IPS-15b (cell line): ENCODE measurements at regions not wholly inside any gene's neighbourhood (a gene's known extent, or its start where the extent isn't known, plus 50 kb on each side); places are given as distances from the start of the nearest gene placed in this dataset.

ENCODE experiments used
- H3K27me3 ChIP-seq: one replicate; pipeline ENCODE4 v1.6.1; 2013; ENCODE audit warnings: low read length; ENCODE audit not compliant: control insufficient read depth, insufficient read depth
- H3K36me3 ChIP-seq: one replicate; pipeline ENCODE4 v1.6.1; 2013; ENCODE audit warnings: low read length; ENCODE audit not compliant: control insufficient read depth, insufficient read depth
- H3K4me1 ChIP-seq: one replicate; pipeline ENCODE4 v1.6.1; 2013; ENCODE audit warnings: mild to moderate bottlenecking, low read length; ENCODE audit not compliant: control insufficient read depth, insufficient read depth
- H3K4me3 ChIP-seq: one replicate; pipeline ENCODE4 v1.5.1; 2013; ENCODE audit warnings: low read depth, low read length
- H3K9ac ChIP-seq: one replicate; pipeline ENCODE4 v1.6.1; 2013; ENCODE audit warnings: low read depth, mild to moderate bottlenecking, low read length
- H3K9me3 ChIP-seq: one replicate; pipeline ENCODE4 v1.6.1; 2013; ENCODE audit warnings: mild to moderate bottlenecking, low read length; ENCODE audit not compliant: control insufficient read depth, insufficient read depth

DNA sequence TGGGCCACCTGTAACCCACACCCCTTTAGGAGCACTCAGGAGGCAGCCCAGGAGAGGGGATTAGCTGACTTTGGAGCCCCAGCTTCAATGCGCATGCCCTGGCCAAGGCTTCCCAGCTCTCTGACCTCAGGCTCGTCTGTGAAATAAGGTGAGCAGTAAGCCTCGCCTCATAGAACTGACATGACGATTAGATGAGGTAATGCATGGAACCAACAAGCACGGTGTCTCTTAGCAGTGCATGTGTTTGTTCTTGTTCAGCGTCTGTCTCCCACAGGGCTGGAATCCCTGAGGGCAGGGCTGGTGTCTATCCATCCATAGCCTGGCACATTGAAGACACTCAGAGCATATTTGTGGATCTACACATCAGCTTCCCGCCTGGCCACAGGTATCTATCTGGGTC lies 415.4 kb downstream of the MN1 start:
- H3K27me3 ChIP-seq: no peaks in the 10 kb centered on the region

DNA sequence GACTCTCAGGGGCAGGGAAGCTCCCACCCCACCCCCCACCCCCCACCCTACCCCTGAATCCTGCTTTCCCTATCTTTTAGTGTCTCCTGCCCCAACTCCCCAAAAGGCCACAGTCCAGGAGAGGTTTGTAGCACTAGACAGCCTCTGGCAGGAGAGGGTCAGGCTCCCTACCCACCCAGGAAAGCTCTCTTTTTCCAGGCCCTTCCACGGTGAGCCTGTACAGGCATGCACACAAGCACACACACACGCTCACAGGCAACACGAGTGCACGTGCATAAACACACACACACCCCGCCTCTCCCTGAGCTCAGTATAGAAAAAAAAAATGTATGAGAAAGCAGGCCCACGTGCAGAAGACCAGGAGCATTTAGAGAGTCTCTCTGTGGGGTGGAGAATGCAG lies 414.0 kb downstream of the MN1 start:
- Histone ChIP-seq H3K9me3 (no peaks in the 10 kb centered on the region), H3K27me3 (no peaks in the 10 kb centered on the region), H3K4me1 (no peaks in the 10 kb centered on the region), H3K4me3 (no peak overlapping the region), H3K9ac (no peak overlapping the region), H3K36me3 (no peaks in the 10 kb centered on the region)

More for the DNA sequence above, 415.4 kb downstream of the MN1 start:
- H3K9me3 ChIP-seq: no peaks in the 10 kb centered on the region
- H3K4me3 ChIP-seq: no peak overlapping the region
- H3K9ac ChIP-seq: no peak overlapping the region
- H3K4me1 ChIP-seq: no peaks in the 10 kb centered on the region
- no peaks in the 10 kb centered on the region for H3K36me3 ChIP-seq

GRCh38 chr22:27388090-27388600 lies 413.4 kb downstream of the MN1 start:
- no peak overlapping the region for H3K9ac ChIP-seq
- H3K36me3 ChIP-seq: no peaks in the 10 kb centered on the region
- no peak overlapping the region for H3K4me3 ChIP-seq
- no peaks in the 10 kb centered on the region for H3K9me3 ChIP-seq
- H3K4me1 ChIP-seq: no peaks in the 10 kb centered on the region
- no peaks in the 10 kb centered on the region for H3K27me3 ChIP-seq

- no peak overlapping the region for H3K4me3 ChIP-seq
These were observed 411.9 kb downstream of the MN1 start for GRCh38 chr22:27389727-27390075.

GRCh38 chr22:27391092-27391770 lies 410.3 kb downstream of the MN1 start:
- Histone ChIP-seq H3K9me3 (no peaks in the 10 kb centered on the region), H3K27me3 (no peaks in the 10 kb centered on the region)

More at GRCh38 chr22:27389727-27390075, 411.9 kb downstream of the MN1 start:
- Histone ChIP-seq H3K27me3 (no peaks in the 10 kb centered on the region), H3K4me1 (no peaks in the 10 kb centered on the region), H3K9me3 (no peaks in the 10 kb centered on the region), H3K9ac (no peak overlapping the region), H3K36me3 (no peaks in the 10 kb centered on the region)

GRCh38 chr22:27393371-27393770 lies 408.2 kb downstream of the MN1 start:
- Histone ChIP-seq H3K9ac (no peak overlapping the region), H3K9me3 (no peaks in the 10 kb centered on the region), H3K4me1 (no peaks in the 10 kb centered on the region), H3K4me3 (no peak overlapping the region), H3K36me3 (no peaks in the 10 kb centered on the region), H3K27me3 (no peaks in the 10 kb centered on the region)

More at GRCh38 chr22:27391092-27391770, 410.3 kb downstream of the MN1 start:
- Histone ChIP-seq H3K4me1 (no peaks in the 10 kb centered on the region), H3K9ac (no peak overlapping the region), H3K36me3 (no peaks in the 10 kb centered on the region), H3K4me3 (no peak overlapping the region)

DNA sequence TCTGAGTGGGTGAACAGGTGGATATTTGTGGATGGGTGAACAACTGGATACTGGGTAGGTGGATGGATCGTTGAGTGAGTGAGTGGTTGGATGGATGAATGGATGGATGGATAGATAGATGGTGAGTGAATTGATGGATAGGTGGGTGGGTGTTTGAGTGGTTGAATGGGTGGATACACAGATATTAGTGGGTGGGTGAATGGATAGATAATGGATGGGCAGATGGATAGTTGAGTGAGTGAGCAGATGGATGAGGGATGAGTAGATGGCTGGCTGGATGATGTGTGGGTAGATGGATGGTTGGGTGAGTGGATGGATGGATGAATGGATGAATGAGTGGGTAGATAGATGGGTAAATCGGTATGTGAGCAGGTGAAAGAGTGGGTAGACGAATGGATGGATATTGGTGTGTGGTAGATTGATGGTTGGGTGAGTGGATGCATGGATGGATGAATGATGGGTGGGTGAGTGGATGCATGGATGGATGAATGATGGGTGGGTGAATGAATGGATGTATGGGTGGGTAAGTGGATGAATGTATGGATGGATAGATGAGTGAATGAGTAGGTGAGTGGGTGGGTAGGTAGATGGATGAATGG lies 406.7 kb downstream of the MN1 start:
- Histone ChIP-seq H3K36me3 (no peaks in the 10 kb centered on the region), H3K27me3 (no peaks in the 10 kb centered on the region), H3K4me1 (no peaks in the 10 kb centered on the region), H3K4me3 (no peak overlapping the region), H3K9ac (no peak overlapping the region), H3K9me3 (no peaks in the 10 kb centered on the region)

DNA sequence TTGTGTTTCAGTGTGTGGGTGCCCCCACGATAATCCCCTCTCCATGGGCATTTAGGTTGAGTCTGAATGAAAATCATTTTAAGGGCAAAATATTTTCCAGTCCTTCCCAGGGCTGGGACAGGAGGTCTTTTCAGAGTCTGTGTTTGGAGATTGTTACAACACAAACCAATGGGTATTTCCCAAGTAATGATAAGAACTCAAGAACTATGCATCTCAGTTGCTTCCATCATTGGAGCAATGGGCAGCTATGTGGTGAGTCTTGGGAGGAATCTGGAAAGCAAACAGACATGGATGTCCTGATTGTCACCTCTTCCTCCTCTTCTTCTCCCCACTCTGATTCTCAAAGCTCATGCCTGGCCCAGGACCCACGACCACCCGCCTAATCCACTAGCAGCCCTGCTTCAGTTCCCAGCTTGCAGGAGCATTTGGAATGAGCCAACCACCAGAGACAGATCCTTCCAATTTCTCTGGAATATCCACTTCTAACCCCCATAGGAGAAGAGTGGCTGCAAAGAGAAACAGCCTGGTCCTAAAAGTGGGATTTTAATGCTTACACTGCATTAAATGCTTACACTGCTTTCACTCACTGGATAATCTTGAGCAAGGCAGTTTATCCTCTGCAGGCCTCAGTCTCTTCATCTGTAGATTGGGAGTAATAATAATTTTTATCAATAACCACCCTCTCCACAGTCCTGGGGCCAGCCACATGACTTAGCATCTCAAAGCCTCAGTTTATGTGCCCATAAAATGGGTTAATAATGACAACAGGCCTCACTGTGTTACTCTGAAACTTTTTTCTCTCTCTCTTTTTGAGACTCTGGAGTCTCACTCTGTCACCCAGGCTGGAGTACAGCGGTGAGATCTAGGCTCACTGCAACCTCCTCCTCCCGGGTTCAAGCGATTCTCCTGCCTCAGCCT lies 404.3 kb downstream of the MN1 start:
- Histone ChIP-seq H3K9ac (no peak overlapping the region), H3K9me3 (no peaks in the 10 kb centered on the region), H3K27me3 (no peaks in the 10 kb centered on the region), H3K36me3 (no peaks in the 10 kb centered on the region), H3K4me3 (no peak overlapping the region), H3K4me1 (no peaks in the 10 kb centered on the region)

DNA sequence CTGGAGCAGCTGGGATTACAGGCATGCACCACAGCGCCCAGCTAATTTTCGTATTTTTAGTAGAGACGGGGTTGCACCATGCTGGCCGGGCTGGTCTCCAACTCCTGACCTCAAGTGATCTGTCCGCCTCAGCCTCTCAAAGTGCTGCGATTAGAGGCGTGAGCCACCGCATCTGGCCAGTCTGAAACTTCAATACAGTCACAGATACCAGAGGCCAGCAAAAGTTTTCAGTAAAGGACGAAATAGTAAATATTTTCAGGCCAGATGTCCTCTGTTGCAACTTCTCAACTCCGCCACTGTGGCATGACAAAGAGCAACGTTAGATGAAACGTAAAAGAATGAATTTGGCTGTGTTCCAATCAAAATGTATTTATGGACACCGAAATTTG lies 403.6 kb downstream of the MN1 start:
- Histone ChIP-seq H3K36me3 (no peaks in the 10 kb centered on the region), H3K4me1 (no peaks in the 10 kb centered on the region), H3K27me3 (no peaks in the 10 kb centered on the region), H3K4me3 (no peak overlapping the region), H3K9me3 (no peaks in the 10 kb centered on the region), H3K9ac (no peak overlapping the region)

GRCh38 chr22:27399161-27399560 lies 402.4 kb downstream of the MN1 start:
- H3K27me3 ChIP-seq: no peaks in the 10 kb centered on the region
- H3K36me3 ChIP-seq: no peaks in the 10 kb centered on the region
- no peaks in the 10 kb centered on the region for H3K4me1 ChIP-seq
- H3K4me3 ChIP-seq: no peak overlapping the region
- H3K9me3 ChIP-seq: no peaks in the 10 kb centered on the region
- H3K9ac ChIP-seq: no peak overlapping the region

DNA sequence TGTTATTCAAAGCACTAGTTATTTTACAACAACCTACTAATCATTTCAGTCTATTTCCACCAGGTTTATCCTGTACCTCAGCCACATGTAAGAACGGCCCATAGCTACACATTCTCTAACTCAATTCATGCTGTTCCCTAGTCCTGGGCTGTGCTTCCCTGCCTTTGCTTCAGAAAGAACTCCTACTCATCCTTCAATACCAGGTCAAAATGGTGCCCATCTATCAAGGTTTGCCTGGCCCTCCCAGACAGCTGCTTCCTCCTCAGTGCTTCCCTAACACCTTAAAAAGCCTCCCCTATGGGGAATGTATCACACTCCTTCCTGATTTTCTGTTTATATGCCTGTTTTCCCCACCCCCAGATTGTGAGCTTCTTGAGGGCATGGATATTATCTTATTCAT lies 400.7 kb downstream of the MN1 start:
- no peaks in the 10 kb centered on the region for H3K36me3 ChIP-seq
- H3K4me1 ChIP-seq: no peaks in the 10 kb centered on the region
- H3K4me3 ChIP-seq: no peak overlapping the region
- no peak overlapping the region for H3K9ac ChIP-seq
- no peaks in the 10 kb centered on the region for H3K9me3 ChIP-seq
- H3K27me3 ChIP-seq: no peaks in the 10 kb centered on the region
